SJCRH30 (cell line): ENCODE measurements at regions not wholly inside any gene's neighbourhood (a gene's known extent, or its start where the extent isn't known, plus 50 kb on each side); places are given as distances from the start of the nearest gene placed in this dataset.

ENCODE experiments used
- DNase-seq, 2 experiments: peaks; one replicate each; pipeline ENCODE4 v3.0.0-alpha.2; 2015 to 2020
- H3K27ac ChIP-seq: fragments of 250-450 bp; sonication (Bioruptor Pico); 2 replicates; pipeline ENCODE4 v1.5.1; 2020; ENCODE audit warnings: mild to moderate bottlenecking, moderate library complexity
- H3K27me3 ChIP-seq: fragments of 250-450 bp; sonication (Bioruptor Pico); 2 replicates; pipeline ENCODE4 v1.5.1; 2020; ENCODE audit warnings: mild to moderate bottlenecking, moderate library complexity
- H3K36me3 ChIP-seq: fragments of 250-450 bp; sonication (Bioruptor Pico); 2 replicates; pipeline ENCODE4 v1.5.1; 2020; ENCODE audit warnings: mild to moderate bottlenecking, moderate library complexity
- H3K4me1 ChIP-seq: fragments of 250-450 bp; sonication (Bioruptor Pico); 2 replicates; pipeline ENCODE4 v1.5.1; 2020; ENCODE audit warnings: mild to moderate bottlenecking, moderate library complexity
- H3K4me3 ChIP-seq: fragments of 250-450 bp; sonication (Bioruptor Pico); 2 replicates; pipeline ENCODE4 v1.5.1; 2020; ENCODE audit warnings: mild to moderate bottlenecking, moderate library complexity
- H3K9me3 ChIP-seq: fragments of 250-450 bp; sonication (Bioruptor Pico); replicated peaks from 2 replicates; pipeline ENCODE4 v1.5.1; 2020; ENCODE audit warnings: mild to moderate bottlenecking, moderate library complexity

- H3K36me3 ChIP-seq: no peaks in the 10 kb centered on the region
- H3K27ac ChIP-seq: no peak overlapping the region
- H3K4me1 ChIP-seq: no peaks in the 10 kb centered on the region
- H3K9me3 ChIP-seq: no peaks in the 10 kb centered on the region
- no peak overlapping the region for H3K4me3 ChIP-seq
- no peak for DNase-seq
- H3K27me3 ChIP-seq: no peaks in the 10 kb centered on the region
These were observed 540.9 kb downstream of the GBA3 start for GRCh38 chr4:23233596-23233995.

- Histone ChIP-seq H3K27me3 (no peaks in the 10 kb centered on the region), H3K36me3 (no peaks in the 10 kb centered on the region), H3K4me1 (no peaks in the 10 kb centered on the region), H3K4me3 (no peak overlapping the region), H3K9me3 (no peaks in the 10 kb centered on the region), H3K27ac (no peak overlapping the region)
- DNase-seq: no peak
These were observed 540.2 kb downstream of the GBA3 start for GRCh38 chr4:23232987-23233386.

GRCh38 chr4:23225564-23225963 is 532.8 kb downstream of the GBA3 start:
- H3K27ac ChIP-seq: no peak overlapping the region
- H3K27me3 ChIP-seq: no peaks in the 10 kb centered on the region
- no peaks in the 10 kb centered on the region for H3K36me3 ChIP-seq
- H3K4me3 ChIP-seq: no peak overlapping the region
- H3K9me3 ChIP-seq: no peaks in the 10 kb centered on the region
- no peaks in the 10 kb centered on the region for H3K4me1 ChIP-seq
- DNase-seq: no peak

GRCh38 chr4:23224684-23225420 is 532.1 kb downstream of the GBA3 start:
- Histone ChIP-seq H3K4me1 (no peaks in the 10 kb centered on the region), H3K27ac (no peak overlapping the region), H3K4me3 (no peak overlapping the region), H3K36me3 (no peaks in the 10 kb centered on the region), H3K27me3 (no peaks in the 10 kb centered on the region), H3K9me3 (no peaks in the 10 kb centered on the region)
- no peak for DNase-seq

GRCh38 chr4:23220911-23221310 is 528.2 kb downstream of the GBA3 start:
- H3K27ac ChIP-seq: no peak overlapping the region
- no peaks in the 10 kb centered on the region for H3K27me3 ChIP-seq
- H3K4me3 ChIP-seq: no peak overlapping the region
- H3K36me3 ChIP-seq: no peaks in the 10 kb centered on the region
- no peaks in the 10 kb centered on the region for H3K4me1 ChIP-seq
- H3K9me3 ChIP-seq: no peaks in the 10 kb centered on the region
- DNase-seq: no peak

GRCh38 chr4:23219779-23220408 is 527.2 kb downstream of the GBA3 start:
- Histone ChIP-seq H3K9me3 (no peaks in the 10 kb centered on the region), H3K27me3 (no peaks in the 10 kb centered on the region), H3K4me1 (no peaks in the 10 kb centered on the region), H3K36me3 (no peaks in the 10 kb centered on the region), H3K27ac (no peak overlapping the region), H3K4me3 (no peak overlapping the region)
- no peak for DNase-seq

- H3K27me3 ChIP-seq: no peaks in the 10 kb centered on the region
- H3K27ac ChIP-seq: no peak overlapping the region
- no peaks in the 10 kb centered on the region for H3K4me1 ChIP-seq
- peak in 1 of 2 experiments; percentile 4 for DNase-seq
- H3K9me3 ChIP-seq: no peaks in the 10 kb centered on the region
- no peaks in the 10 kb centered on the region for H3K36me3 ChIP-seq
- H3K4me3 ChIP-seq: no peak overlapping the region
These were observed 520.5 kb downstream of the GBA3 start for GRCh38 chr4:23213198-23213597.

GRCh38 chr4:23212558-23212957 is 519.8 kb downstream of the GBA3 start:
- Histone ChIP-seq H3K4me3 (no peak overlapping the region), H3K27me3 (no peaks in the 10 kb centered on the region), H3K9me3 (no peaks in the 10 kb centered on the region), H3K4me1 (no peaks in the 10 kb centered on the region), H3K36me3 (no peaks in the 10 kb centered on the region), H3K27ac (no peak overlapping the region)
- no peak for DNase-seq

GRCh38 chr4:23207059-23207458 is 514.3 kb downstream of the GBA3 start:
- Histone ChIP-seq H3K27me3 (no peaks in the 10 kb centered on the region), H3K9me3 (no peaks in the 10 kb centered on the region; the same call in 1 of the 2 replicates), H3K4me3 (no peak overlapping the region), H3K27ac (no peak overlapping the region), H3K36me3 (no peaks in the 10 kb centered on the region), H3K4me1 (no peaks in the 10 kb centered on the region)
- no peak for DNase-seq

GRCh38 chr4:23202712-23203247 is 510.0 kb downstream of the GBA3 start:
- Histone ChIP-seq H3K4me1 (no peaks in the 10 kb centered on the region), H3K27me3 (no peaks in the 10 kb centered on the region), H3K9me3 (no peaks in the 10 kb centered on the region; the same call in 1 of the 2 replicates), H3K27ac (no peak overlapping the region), H3K36me3 (no peaks in the 10 kb centered on the region), H3K4me3 (no peak overlapping the region)
- DNase-seq: no peak

- H3K4me1 ChIP-seq: no peaks in the 10 kb centered on the region
These were observed 502.0 kb downstream of the GBA3 start for GRCh38 chr4:23194751-23195150.

GRCh38 chr4:23174179-23174578 is 481.4 kb downstream of the GBA3 start:
- Histone ChIP-seq H3K9me3 (no peaks in the 10 kb centered on the region), H3K27me3 (no peaks in the 10 kb centered on the region), H3K4me3 (no peak overlapping the region), H3K36me3 (no peaks in the 10 kb centered on the region), H3K27ac (no peak overlapping the region), H3K4me1 (no peaks in the 10 kb centered on the region)
- DNase-seq: no peak

More at GRCh38 chr4:23194751-23195150, 502.0 kb downstream of the GBA3 start:
- H3K9me3 ChIP-seq: no peaks in the 10 kb centered on the region
- no peaks in the 10 kb centered on the region for H3K36me3 ChIP-seq
- no peaks in the 10 kb centered on the region; the same call in 1 of the 2 replicates for H3K27me3 ChIP-seq
- H3K27ac ChIP-seq: no peak overlapping the region
- H3K4me3 ChIP-seq: no peak overlapping the region
- DNase-seq: no peak

GRCh38 chr4:23171976-23172375 is 479.2 kb downstream of the GBA3 start:
- H3K4me1 ChIP-seq: no peaks in the 10 kb centered on the region
- no peak for DNase-seq
- no peaks in the 10 kb centered on the region for H3K36me3 ChIP-seq
- no peak overlapping the region for H3K4me3 ChIP-seq
- no peak overlapping the region for H3K27ac ChIP-seq
- no peaks in the 10 kb centered on the region for H3K9me3 ChIP-seq
- no peaks in the 10 kb centered on the region for H3K27me3 ChIP-seq

GRCh38 chr4:23169608-23170311 is 477.0 kb downstream of the GBA3 start:
- Histone ChIP-seq H3K4me3 (no peak overlapping the region), H3K9me3 (no peaks in the 10 kb centered on the region), H3K27ac (no peak overlapping the region), H3K27me3 (no peaks in the 10 kb centered on the region), H3K4me1 (no peaks in the 10 kb centered on the region), H3K36me3 (no peaks in the 10 kb centered on the region)
- no peak for DNase-seq

- DNase-seq: no peak
- Histone ChIP-seq H3K36me3 (no peaks in the 10 kb centered on the region), H3K27ac (no peak overlapping the region), H3K27me3 (no peaks in the 10 kb centered on the region), H3K4me1 (no peaks in the 10 kb centered on the region), H3K4me3 (no peak overlapping the region), H3K9me3 (no peaks in the 10 kb centered on the region)
These were observed 474.2 kb downstream of the GBA3 start for GRCh38 chr4:23166919-23167318.
